ENCODE measurements at regions not wholly inside any gene's neighbourhood (a gene's known extent, or its start where the extent isn't known, plus 50 kb on each side); places are given as distances from the start of the nearest gene placed in this dataset.

- no peak for DNase-seq (ENCODE audit: low spot score)
These were observed 261.7 kb downstream of the GPD2 start for GRCh38 chr2:156697906-156698305.

GRCh38 chr2:156700681-156701080, 264.5 kb downstream of the GPD2 start:
- no peak for DNase-seq (ENCODE audit: low spot score)

- no peak for DNase-seq (ENCODE audit: low spot score)
These were observed 266.4 kb downstream of the GPD2 start for GRCh38 chr2:156702541-156702940.

- DNase-seq (ENCODE audit: low spot score): no peak
These were observed 267.5 kb downstream of the GPD2 start for GRCh38 chr2:156703642-156704041.

- DNase-seq (ENCODE audit: low spot score): no peak
These were observed 268.0 kb downstream of the GPD2 start for GRCh38 chr2:156704132-156704531.

GRCh38 chr2:156704617-156705016, 268.4 kb downstream of the GPD2 start:
- no peak for DNase-seq (ENCODE audit: low spot score)

GRCh38 chr2:156706576-156706975, 270.4 kb downstream of the GPD2 start:
- DNase-seq (ENCODE audit: low spot score): no peak

- no peak for DNase-seq (ENCODE audit: low spot score)
These were observed 271.9 kb downstream of the GPD2 start for GRCh38 chr2:156708051-156708450.

GRCh38 chr2:156709091-156709490, 272.9 kb downstream of the GPD2 start:
- DNase-seq (ENCODE audit: low spot score): no peak

GRCh38 chr2:156719036-156719435, 282.9 kb downstream of the GPD2 start:
- DNase-seq (ENCODE audit: low spot score): no peak

GRCh38 chr2:156727867-156728266, 291.7 kb downstream of the GPD2 start:
- DNase-seq (ENCODE audit: low spot score): no peak

- no peak for DNase-seq (ENCODE audit: low spot score)
These were observed 292.1 kb downstream of the GPD2 start for GRCh38 chr2:156728328-156728727.

- DNase-seq (ENCODE audit: low spot score): no peak
These were observed 295.3 kb downstream of the GPD2 start for GRCh38 chr2:156731506-156731905.

GRCh38 chr2:156736950-156737349, 300.8 kb downstream of the GPD2 start:
- no peak for DNase-seq (ENCODE audit: low spot score)

- DNase-seq (ENCODE audit: low spot score): no peak
These were observed 303.1 kb downstream of the GPD2 start for GRCh38 chr2:156739301-156739700.

GRCh38 chr2:156745619-156746018, 309.4 kb downstream of the GPD2 start:
- no peak for DNase-seq (ENCODE audit: low spot score)

GRCh38 chr2:156748221-156748620, 312.0 kb downstream of the GPD2 start:
- DNase-seq (ENCODE audit: low spot score): no peak

- DNase-seq (ENCODE audit: low spot score): no peak
These were observed 315.9 kb downstream of the GPD2 start for GRCh38 chr2:156752042-156752441.

GRCh38 chr2:156753766-156754165, 317.6 kb downstream of the GPD2 start:
- DNase-seq (ENCODE audit: low spot score): no peak

GRCh38 chr2:156756516-156756915, 320.3 kb downstream of the GPD2 start:
- no peak for DNase-seq (ENCODE audit: low spot score)

- DNase-seq (ENCODE audit: low spot score): no peak
These were observed 327.0 kb downstream of the GPD2 start for GRCh38 chr2:156763174-156763573.

- DNase-seq (ENCODE audit: low spot score): no peak
These were observed 328.9 kb downstream of the GPD2 start for GRCh38 chr2:156765043-156765442.

GRCh38 chr2:156765450-156765849, 329.3 kb downstream of the GPD2 start:
- no peak for DNase-seq (ENCODE audit: low spot score)

- no peak for DNase-seq (ENCODE audit: low spot score)
These were observed 333.6 kb downstream of the GPD2 start for GRCh38 chr2:156769802-156770201.

GRCh38 chr2:156778916-156779315, 342.7 kb downstream of the GPD2 start:
- no peak for DNase-seq (ENCODE audit: low spot score)

All from COLO829 (cell line).